Endometrium (tissue), 2 donors: ENCODE measurements at regions not wholly inside any gene's neighbourhood (a gene's known extent, or its start where the extent isn't known, plus 50 kb on each side); places are given as distances from the start of the nearest gene placed in this dataset.
A peak's percentile ranks its signal among the peaks of the same experiment; 100 is the strongest.

Experiments
- FAIRE-seq: peaks from 2 replicates; lab custom pipeline; 2012; peaks lifted over from hg19 to GRCh38; lab: Jason Lieb, UNC
- donor health status: control.
- donor health status: control.

DNA sequence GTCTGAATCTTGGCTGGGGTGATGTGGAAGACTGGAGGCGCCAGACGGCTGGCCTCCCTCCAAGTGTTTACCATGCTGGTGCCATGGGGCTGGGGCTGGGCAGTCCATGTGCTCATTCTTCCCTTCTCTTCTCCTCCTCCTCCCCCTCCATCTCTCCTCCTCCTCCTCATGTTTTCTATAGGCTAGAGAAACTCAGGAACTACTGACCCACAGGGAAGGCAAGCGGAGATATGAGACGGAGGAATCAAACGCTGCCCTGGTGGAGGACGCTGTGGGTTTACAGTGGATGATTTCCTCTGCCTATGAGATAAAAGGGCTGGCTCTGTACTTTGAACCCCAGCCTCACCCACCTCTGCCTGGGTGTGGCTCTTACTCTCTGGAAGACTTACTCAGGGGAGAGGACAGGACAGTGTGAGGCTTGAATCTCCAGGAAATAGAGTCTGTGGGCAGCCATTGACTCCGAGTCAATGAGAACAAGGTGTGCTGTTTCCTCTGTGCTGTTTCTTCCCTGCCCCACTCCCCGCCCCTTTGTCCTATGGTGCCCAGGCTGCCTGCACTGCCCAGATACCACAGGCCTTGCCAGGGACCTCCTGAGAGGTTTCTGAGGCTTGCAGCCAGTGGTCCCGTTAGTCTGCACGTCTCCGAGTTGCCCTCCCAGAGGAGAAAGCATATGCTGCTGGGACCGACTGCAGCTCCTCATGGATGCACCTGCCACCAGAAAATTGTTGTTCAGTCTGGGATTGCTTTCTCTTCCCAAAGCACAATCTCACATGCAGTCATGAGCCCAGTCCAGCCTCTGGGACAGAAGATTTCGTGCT is 132.6 kb upstream of the ARHGAP5 start:
- FAIRE-seq: no peak

DNA sequence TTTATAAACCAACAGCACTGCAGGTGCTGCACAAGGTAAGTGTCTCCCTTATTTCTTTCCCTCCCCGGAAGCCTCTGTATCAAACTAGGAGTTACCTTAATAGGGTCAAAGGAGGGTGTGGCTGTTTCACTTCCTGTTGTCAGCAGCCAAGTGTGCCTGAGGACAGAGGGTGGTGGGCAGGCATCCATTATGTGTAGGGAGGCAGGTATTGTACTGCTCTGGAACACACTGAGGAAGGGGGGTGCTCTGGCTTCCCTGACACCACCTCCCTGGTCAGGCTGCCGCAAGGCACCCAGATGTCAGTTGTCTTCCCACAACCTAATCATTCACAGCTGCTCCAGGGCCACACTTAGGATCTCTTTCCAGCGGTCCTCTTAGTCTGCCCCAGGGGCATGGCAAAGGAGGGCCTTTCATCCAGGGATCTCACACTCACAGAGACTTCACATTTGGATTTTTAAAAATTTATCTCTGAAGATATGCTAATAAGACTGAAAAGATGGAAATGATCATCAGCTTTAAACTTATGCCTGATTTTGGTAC is 132.0 kb upstream of the ARHGAP5 start:
- no peak for FAIRE-seq

DNA sequence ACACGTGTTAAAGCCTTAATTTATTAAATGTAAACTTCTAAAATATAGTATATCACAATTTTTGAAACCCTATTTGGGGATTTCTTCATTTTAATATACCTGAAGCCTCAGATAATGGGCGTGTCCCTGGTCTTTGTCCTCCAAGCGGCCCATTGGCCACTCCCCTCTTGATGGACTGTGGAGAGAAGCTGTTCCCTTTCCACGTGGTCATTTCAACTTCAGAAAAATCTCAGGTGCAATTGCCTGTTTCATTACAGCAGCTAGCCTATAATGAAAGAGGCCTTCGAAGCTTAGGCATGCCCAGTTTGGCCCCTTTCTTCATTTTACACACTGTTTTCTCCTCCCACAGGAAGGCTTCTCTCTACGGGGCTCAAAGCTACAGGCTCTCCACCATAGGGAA is 131.4 kb upstream of the ARHGAP5 start:
- no peak for FAIRE-seq

DNA sequence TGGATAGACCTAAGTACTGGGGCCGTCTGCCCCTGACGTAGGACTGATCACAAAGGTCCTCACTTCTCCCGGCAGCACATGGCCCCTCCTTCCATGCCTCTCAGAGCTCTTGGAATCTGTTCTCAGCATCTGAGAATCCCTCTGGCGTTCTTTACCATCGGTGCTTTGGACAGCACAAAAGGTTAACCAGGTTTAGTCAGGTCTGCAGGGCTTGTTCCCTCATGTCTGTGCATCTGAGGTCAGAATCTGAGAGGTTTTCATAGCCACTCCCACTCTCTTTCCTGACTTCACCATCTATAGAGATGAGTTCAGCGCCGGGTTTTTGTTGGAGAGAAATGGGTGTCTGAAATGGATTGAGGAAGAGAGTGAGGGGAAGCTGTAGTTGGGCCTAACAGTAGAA is 130.0 kb upstream of the ARHGAP5 start:
- no peak for FAIRE-seq

DNA sequence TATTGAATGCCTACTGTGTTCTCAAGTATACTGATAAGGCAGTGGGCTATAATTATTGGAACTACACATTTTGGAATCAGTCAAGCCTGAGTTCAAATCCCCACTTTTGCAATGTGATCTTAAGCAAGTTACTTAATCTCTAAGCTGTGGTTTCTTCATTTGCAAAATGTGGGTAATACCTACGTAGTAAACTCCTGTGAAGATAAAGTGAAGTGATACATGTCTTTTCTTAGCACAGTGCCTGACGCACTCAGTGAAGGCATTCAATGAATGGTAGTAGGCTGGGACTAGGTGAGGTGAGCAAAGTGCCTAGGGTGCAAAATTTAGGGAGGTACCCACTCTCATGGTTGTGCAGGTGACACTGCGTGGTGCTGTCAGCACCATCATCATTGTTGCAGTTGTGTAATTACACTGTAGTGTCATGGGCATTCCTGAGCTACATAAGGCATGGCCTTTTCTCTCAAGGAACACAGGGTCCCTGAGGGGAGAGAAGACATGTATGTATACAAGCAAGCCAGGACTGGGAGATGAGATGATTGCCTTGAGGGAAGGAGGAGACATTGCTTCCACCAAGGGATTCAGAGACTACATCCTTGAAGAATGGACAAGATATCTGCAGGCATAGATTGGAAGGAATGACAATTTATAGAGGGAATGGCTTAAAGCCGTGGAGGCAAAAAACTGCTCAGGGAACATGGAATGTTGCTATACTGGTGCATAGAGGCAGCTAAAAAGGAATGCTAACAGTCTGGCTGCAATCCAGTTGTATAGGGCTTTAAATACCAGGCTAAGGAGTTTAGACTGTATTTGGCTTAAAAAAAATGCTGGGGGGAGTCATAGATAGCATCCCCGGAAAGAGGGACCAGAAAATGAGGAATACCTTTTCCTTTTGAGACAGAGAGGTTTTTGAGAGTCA is 129.2 kb upstream of the ARHGAP5 start:
- FAIRE-seq: no peak

DNA sequence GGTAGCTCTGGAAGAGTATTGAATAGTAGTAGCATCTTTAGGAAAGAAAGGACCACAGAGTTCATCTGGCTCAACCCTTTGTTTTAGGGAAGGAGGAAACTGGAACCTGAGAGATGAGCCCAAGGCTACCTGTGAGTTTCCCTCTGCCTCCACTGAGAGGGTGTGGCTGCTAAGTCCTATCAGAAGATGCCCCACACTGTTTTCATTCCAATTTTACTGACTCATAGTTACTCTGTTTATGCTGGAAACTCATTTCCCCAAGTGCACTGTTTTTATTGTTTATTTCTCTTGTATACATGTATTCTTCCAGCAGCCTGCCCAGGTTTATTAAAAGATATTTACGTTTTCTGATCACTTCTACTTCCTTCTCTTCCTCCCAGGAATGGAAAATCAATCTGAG is 127.4 kb upstream of the ARHGAP5 start:
- no peak for FAIRE-seq

DNA sequence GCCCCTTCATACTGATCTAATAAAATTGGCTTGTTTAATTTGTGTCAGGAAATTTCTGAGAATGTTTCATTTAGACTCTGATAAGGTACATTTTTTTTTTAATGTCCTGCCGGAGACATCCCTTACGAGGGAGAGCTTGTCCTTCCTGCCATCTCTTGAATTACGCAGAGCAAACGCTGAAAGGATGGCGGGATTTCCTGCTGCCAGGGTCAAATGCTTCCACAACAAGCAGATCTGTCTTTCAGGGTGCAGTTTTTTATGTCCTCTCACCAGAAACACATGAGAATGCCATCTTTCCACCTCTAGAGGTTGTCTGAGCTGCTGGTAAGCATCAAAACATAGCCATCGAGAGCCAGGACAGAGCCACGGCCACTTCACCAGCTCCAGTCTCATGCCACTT is 126.8 kb upstream of the ARHGAP5 start:
- FAIRE-seq: no peak

DNA sequence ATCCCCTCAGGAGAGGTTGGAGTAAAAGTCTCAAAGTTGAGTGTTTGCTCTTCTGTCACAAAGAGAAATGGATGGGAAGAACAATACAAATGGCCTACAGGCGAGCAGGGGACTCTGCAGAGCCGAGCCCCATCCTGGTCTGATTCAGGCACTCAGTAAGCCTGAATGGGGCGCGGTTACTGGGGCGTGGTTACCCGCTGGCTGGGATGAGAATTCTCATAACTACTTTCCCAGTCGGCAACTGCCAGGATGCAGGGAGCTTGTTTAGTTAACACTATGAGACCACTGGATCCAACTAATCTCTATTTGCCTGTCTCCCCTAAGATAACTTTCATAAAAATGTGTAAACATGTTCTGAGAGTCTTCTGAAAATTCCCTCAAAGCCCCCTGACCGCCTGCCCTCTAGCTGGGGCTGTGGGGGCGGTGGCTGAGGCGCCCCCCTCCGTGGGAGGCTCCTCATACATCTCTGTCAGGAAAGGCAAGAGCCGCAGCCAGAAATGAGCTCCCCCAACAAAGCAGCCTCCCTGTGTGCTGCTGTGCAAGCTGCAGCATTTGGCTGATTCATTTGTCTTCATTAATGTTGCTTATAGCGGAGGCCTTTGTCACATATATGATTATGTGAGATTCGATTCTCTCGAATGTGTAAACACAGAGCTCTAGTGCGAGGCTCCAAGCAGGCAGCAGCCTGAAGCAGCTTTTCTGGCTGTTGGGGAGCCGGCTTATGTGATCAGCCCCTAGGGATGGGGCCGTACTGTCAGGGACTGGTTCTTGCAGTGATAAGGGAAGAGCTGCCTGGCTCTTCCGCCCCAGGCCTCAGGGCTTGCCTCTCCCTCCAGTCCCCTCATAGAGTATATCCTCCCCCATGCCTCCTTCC is 126.1 kb upstream of the ARHGAP5 start:
- no peak for FAIRE-seq

DNA sequence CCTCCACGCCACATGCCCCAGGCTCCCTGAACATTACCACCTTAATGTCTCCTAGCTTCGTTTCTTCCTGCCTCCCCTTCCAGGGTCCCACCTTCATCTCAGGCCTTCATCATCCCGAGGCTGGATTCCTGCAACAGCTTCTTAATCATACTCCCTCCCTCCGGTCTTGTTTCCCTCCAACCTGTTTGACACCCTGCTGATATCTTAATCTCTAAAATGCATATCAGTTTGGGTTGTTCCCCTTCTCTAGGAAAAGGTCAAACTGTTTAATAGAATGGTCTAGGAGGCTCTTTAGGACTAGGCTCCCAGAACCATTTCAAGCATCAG is 125.5 kb upstream of the ARHGAP5 start:
- FAIRE-seq: no peak

DNA sequence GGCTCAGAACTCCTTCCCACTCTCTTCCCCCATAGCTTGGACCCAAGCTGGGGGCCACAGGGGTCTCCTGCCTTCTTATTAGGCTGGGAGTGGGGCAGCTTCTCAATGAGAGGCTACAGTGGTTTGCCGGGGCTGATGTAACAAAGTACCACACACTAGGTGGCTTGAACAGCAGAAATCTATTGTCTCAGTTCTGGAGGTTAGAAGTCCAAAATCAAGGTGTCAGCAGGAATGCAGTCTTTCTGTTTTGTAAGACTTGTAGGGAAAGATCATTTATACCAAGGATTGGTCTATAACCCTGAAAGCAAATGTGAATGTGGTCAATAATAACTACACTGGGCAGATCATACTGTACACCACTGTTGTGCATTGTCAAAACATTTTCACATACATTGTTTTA is 124.5 kb upstream of the ARHGAP5 start:
- no peak for FAIRE-seq

DNA sequence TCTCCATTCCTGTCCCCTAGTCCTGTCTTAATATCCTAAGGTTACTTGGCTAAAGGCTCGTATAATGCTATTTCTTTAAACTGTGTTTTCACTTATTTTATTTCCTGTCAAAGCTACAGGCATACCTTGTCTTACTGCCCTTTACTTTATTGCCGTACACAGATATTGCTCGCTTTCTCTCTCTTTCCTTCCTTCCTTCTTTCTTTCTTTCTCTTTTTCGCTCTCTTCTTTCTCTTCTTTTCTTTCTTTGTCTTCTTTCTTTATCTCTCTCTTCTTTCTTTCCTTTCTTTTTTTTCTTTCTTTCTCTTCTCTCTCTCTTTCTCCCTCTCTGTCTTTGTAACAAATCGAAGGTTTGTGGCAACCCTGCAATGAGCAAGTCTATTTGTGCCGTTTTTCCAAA is 123.9 kb upstream of the ARHGAP5 start:
- FAIRE-seq: no peak

DNA sequence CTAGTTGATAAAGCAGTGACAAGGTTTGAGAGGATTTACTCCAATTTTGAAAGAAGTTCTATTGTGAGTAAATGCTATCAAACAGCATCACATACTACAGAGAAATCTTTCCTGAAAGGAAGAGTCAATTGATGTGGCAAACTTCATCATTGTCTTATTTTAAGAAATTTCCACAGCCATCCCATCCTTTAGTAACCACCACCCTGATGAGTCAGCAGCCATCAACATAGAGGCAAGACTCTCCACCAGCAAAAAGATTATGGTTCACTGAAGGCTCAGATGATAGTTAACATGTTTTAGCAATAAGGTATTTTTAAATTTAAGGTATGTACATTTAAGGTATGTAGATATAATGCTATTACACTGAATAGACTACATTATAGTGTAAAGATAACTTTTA is 122.1 kb upstream of the ARHGAP5 start:
- no peak for FAIRE-seq

DNA sequence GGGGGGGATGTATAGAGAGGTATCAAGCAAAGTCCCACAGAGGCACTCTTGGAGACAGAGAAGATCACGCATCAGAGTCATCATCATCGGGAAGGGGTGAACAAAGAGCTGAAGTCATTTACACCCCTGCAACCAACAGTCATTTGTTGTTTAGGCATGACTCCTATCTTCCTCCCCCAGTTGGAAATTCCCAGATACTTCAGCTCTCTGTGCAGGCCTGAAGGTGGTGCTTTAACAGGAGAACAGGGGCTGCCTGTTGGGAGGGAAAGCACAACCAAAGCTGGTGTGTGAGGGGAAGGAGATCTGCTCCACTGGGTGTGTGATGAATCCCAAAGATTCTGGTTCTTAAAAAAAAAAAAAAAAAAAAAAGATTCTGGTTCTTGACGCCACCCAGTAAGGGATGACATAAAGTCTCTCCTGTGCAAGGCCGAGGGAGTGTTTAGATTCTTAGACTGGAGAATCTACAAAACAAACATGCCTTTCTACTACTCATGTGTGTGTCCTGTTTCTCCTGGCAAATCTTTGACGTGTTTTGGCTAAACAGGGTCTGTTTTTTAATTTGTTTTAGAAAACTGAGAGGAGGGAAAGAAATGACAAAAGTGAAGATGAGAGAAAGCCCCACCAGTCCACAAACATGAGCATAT is 121.0 kb upstream of the ARHGAP5 start:
- FAIRE-seq: peak; percentile 72

DNA sequence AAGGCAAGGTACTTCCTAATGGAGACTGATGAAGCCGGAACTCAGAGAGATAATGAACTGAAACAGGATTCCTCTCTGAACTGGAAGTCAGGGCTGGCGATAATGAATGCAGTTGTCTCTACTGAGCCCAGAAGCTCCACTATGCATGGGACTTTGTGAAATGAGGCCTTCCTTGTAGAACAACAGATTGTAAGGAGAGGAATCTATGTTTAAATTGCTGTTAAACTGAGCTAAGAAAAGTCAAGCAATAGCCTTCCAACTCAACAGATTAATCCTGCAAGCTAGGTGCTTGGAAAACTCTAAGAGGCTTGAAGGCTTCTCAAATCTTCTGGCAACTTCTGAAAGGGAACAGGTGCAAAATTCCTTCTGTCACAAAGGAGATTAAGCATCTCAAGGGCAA is 119.5 kb upstream of the ARHGAP5 start:
- no peak for FAIRE-seq

DNA sequence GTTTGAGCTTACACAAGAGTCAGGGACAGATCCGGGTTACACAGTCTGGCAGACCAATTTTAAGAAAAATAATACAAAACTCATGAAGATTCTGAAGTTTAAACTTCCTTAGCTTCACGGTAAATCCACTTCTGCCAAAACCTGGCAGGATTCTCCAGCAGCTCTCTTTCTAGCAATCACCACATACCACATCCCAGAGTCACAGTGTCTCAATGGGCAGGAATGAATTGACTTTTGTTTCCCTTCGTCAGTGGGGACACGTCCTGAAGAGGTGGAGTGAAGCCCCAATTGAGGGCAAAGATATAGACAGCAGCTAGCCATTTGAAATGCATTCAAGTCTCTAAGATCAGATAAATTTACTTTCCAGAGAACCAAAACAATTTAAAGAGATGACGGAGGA is 117.1 kb upstream of the ARHGAP5 start:
- FAIRE-seq: no peak

DNA sequence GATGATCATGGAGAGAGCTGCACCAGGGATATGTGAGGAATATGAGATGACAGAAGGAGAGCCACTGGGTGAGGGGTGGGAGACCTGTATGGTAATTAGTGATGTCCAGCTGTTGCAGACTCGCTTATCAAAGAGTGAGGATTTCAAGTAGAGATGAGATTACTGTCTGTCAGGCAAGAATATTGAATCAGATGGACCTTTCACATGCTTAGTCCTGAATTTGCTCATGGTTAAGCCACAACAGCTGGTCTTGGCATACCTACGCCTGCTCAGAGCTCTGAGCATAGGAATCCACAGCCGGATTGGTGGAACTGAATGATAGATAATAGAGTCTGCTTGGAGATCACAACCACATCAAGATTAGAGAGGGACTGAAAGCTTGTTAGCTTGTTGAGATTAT is 115.2 kb upstream of the ARHGAP5 start:
- no peak for FAIRE-seq

DNA sequence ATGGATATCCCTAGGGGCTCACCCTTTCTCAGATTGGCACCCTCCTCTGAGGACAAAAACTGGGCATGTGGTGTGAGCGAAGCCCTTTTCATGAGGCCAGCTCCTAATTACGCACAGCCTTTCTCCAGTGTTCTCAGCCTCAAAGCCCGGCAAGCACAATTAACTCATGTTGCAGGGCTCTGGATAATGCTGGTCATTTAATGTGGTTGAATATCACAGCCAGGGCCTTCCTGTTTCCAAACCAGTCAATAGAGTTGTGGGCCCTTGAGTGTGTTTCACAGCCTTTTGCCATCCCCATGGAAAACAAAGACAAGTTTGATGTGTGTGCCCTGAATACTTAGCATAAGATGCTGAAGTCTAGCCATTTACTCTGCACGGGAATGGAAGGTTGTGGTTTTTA is 114.2 kb upstream of the ARHGAP5 start:
- FAIRE-seq: no peak

DNA sequence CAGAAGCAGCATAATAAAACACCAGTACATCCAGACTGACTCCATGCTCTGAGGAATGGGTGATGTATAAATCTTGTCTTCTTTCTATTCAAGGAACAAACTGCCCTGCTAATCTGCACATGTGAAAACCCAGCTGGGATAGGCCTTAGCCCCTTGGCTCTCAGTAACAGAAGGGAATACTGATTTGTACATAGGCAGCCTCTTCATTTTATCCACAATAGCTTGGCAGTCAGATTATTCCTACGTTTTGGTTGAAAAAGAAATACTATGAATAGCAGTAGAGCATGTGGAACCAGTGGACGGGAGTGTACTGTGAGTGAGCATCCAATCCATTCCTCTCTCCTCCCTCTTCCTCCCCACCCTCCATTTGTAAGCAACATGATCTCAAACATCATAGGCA is 113.5 kb upstream of the ARHGAP5 start:
- no peak for FAIRE-seq

DNA sequence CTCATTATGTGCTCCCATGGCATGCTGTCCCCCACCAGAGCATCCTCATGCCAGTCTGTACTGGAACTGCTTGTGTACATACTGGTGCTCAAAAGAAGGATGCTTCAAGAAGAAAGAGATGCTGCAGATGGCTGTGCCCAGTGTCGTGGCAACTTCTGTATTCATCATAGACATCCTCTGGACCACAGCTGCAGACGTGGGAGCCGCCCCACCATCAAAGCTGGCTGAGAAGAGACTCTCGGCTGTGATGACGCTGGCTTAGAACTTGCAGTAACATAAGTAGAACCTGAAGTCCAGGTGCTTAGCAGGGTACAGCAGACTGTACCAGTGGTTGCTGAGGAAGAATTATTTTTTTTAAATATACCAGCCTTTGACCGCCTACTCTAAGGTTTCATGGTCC is 112.6 kb upstream of the ARHGAP5 start:
- no peak for FAIRE-seq

DNA sequence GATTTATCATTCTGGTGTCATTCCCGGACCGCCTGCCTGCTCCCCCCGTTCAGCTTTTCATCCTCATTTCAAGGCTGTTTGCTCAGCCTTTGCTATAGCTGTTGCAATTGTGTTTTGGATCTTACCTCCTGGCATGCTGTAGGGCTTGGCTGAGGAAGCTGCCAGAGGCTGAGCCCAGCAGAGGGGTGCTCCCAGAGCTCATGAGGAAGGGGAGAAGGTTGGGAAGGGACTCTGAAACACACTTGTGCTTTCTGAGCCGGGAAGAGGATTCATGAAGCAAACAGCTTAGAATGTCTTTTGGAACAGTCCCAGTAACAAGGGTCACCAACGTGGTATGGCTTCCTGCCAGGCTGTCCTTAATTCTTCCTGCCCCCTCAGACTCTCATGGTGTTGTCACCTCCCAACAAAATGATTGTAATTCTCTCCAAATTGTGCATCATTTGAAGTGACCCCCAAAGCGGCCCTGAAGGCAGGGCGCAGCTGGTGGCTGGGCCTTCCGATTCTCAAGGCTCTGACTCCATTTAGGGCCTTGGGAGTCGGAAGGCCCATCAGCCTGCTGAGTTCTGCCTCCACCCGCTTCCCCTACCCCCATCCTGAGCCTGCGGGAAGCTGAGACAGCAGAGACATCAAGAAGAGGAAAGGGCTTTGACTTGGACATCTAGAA is 111.9 kb upstream of the ARHGAP5 start:
- no peak for FAIRE-seq
